ENCODE measurements at regions not wholly inside any gene's neighbourhood (a gene's known extent, or its start where the extent isn't known, plus 50 kb on each side); places are given as distances from the start of the nearest gene placed in this dataset.
"Not testable (repeated sequence)": the region's sequence is repeated elsewhere in the genome, so short reads cannot be mapped to it uniquely, and the experiment has no call there.

DNA sequence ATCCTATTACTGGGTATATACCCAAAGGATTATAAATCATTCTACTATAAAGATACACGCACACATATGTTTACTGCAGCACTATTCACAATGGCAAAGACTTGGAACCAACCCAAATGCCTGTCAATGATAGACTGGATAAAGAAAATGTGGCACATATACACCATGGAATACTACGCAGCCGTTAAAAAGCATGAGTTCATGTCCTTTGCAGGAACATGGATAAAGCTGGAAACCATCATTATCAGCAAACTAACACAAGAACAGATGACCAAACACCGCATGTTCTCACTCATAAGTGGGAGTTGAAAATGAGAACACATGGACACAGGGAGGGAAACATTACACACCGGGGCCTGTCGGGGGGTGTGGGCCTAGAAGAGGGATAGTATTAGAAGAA, 307.4 kb upstream of the TBX18 start:
- DNase-seq = not testable (repeated sequence)

DNA sequence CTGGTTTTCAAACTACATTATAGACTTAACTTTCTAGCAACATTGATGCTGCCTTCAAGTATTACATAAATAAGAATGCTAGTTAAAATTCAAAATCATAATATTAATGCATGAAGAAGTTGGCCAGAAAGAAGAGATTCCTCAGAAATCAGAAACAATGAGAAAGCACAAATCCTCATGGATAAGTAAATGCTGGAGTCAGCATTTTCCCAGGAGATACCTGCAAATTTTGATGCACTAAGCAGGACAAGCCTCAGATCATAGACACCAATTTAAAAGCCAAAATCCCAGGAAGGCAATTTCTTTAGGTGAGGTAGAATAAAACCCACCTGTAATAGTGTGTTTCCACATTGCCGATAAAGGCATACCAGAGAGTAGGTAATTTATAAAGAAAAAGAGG, 305.2 kb upstream of the TBX18 start:
- no peak for DNase-seq

DNA sequence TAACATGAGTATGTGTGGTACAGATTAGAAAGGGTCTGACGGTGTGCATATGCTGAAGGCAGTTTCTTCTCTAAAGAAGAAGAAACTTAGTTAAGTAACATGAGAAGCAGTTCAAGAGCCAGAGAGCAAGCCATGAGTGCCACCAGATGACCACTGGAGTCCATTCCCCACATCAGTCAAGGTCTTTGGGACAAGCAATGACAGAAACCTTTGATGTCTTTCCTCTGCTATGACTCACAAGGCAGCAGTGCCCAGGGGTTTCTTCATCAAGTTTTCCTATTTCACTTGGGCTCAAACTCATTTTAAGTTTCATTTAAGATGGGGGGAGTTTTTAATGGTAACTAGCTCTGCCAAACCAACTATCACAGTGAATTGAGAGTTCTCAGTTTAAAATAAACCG, 303.8 kb upstream of the TBX18 start:
- no peak for DNase-seq

DNA sequence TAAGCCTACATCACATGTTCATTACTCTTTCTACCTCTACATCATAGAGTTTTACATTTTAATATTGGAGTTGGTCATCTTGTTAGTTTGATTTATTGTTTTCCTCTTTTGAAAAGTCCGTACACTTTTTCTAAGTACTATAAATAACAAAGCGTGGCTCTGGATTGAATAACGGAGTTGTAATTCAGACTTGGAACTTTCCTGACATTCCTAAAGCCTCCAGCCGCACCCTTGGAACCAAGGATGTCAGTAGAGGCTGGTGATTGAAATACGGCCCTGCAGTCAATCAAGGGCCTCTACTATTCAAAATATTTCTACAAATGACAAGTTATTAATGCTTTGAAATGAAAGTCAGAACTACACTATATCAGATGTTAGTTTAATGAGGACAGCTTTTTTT, 301.9 kb upstream of the TBX18 start:
- DNase-seq = no peak

DNA sequence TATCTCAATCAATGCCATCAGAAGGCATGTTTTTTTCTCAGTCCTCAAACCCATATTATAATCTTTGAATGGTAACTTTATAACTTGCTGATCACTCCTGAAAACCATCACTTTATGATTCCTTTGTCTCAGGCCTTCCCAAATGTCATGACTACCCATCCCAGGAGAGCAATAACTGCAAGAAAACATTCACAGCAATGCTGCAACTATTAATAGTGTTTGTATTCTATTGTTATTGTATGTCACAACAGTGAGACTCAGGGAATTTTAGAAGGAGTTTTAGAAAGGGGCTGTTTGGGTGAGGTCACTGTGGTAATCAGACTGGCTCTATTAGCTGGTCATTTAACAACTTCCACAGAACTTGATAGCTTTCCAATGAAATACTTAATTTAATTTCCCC, 301.4 kb upstream of the TBX18 start:
- DNase-seq = no peak

DNA sequence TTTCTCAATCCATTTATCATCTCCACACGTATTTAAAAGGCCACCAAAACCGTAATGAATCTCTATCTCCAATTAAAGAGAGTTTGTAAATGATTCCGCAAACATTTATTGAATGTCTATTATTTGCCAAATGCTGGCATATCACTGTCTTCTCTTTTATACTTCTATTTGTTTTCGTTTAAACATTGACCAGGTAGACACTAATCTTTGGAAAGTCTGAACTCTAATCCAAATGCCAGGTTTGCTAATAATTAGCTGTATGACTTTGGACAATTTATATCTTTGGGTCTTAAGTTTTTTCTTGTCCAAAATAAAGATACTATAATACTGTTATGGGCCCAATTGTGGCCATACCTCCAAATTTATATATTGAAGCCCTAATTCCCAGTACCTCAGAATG, 299.2 kb upstream of the TBX18 start:
- no peak for DNase-seq

DNA sequence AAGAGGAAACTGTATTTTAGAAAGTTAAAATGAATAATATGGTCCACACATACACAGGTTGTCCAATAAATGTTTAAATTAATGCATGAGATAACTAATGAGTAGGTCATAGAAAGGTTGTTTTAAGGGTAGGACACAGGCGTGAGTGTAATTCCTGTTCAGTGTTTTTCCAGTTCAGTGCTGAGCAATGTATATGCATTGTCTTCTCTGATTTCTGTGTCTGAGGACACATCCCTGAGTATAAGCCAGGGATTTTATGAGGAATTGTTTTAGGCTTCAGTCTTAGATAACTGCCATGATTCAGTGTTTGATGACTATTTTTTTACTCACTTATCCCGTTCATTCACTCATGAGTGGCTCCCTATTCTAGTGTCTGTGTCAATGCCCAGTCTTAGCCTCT, 298.5 kb upstream of the TBX18 start:
- no peak for DNase-seq

DNA sequence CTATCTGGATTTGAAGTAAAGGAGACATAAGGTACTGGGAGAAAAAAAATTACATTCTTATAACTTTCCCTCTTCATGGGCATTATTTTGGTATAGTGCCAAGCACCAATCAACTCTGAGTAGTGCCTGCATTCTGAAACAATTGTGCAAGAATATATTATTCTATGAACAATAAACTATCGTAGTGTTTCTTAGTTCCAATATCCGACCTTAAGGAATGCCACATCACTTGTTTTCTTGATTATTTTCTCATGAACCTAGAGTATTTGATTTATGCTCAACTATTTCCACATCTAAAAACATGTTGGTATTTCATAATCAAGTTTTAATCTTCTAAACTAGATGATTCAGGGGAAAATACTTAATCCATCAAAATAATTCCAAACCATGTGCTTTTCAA, 294.4 kb upstream of the TBX18 start:
- DNase-seq = no peak

DNA sequence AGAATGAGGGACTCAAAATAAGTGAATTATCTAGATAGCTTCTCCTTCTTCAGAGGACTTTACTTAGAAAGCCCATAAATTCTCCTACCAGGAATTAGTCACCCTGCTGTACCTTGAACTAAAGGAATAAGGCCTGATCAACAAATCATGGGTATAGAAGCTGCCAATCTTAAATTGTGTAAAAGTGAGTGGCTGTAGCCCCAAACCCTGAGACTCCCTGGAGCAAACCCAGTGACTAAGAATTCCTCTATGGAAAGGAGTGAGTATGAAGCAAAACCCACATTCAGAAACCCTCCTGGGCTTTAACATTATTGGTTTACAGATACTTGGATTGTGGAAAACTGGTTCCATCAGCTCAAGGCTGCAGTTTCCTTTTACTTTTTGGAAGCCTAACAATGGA, 285.8 kb upstream of the TBX18 start:
- DNase-seq = no peak

DNA sequence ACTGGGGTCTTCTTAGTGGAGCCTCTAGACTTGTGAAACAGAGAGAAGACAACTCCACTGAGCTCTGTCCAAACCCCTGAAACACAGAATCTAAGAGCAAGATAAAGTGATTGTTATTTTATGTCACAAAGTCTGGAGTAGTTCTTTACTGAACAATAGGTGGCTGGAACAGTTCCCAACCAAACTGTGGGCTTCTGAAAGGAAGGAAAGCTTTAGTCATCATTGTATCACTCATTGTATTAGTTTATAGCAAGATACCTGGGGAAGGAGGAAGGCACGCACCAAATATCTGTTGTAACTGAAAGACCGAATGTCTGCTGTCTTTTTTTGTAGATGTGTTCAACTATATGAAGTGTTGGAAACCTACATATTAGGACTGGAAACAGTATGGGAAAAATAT, 284.9 kb upstream of the TBX18 start:
- no peak for DNase-seq

DNA sequence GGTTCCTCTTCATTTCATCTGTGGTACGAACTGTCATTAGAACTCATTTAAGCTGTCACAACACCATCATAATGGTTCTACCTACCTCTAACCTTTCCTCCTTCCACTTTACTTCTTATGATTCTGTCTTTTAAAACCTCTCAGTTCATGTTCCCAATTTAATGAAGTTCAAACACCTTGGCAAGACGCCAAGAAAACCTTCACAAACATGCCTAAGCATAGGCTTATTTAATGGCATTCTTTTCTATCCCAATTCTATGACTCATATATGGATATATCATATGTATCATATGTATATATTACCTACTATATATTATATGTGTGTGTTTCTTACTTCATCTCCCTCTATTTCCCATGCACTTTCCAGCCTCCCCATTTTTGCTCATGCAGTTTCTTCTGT, 283.4 kb upstream of the TBX18 start:
- DNase-seq = no peak

DNA sequence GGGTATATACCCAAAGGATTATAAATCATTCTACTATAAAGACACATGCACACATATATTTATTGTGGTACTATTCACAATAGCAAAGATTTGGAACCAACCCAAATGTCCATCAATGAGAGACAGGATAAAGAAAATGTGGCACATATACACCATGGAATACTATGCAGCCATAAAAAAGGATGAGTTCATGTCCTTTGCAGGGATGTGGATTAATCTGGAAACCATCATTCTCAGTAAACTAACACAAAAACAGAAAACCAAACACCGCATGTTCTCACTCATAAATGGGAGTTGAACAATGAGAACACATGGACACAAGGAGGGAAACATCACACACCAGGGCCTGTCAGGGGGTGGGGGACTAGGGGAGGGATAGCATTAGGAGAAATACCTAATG, 281.4 kb upstream of the TBX18 start:
- not testable (repeated sequence) for DNase-seq

DNA sequence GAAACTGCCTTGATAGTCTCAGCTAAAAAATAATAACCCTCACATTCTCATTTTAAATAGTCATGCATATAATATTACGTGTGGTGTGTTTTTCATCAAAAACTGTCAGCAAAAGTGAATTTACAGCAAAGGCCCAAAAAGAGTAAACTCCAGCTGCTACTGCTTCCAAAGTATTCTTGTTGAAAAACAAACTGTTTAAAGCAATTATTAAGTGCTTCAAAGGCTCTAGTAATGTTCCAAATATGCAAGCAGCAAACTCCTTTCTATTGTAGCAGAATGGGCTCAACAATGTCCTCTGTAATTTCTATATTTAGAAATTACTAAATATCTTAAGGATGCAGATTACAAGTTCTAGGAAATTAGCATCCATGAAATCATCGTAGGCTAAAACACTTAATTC, 280.0 kb upstream of the TBX18 start:
- DNase-seq = no peak

DNA sequence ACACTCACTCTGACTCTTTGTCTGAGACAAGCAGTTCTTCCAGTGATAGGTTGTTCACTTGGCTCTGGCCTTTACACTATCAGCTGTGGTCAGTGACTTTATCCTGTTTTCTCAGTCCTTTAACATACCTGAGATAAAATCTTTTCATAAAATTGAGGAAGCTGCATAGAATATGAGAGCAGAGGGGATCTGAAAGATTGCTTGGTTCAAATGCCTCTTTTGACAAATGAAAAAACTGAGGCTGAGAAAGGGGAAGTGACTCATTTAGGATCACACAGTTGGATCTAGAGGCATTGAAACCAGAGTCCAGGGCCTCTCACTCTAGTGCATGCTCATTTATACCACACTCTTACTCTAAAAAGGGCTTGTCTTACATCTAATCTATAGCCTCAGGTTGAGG, 277.0 kb upstream of the TBX18 start:
- no peak for DNase-seq

DNA sequence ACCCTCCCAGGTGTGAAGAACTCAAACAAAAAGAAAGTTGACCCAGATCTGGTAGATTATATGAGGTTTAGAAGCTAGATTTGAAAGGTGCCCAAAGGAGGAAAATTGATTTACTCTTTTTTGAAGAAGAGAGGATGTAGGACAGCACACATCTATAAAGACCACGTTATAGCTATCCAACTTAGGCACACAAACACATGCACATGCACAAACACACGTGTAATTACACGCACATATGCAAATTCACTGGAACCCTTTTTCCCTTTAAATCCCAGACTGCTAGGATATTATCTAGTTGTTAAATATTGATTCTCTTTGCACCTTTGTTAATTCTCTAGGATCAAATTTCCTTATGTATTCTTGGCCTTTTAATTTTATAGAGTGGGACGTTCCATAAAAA, 272.8 kb upstream of the TBX18 start:
- no peak for DNase-seq

DNA sequence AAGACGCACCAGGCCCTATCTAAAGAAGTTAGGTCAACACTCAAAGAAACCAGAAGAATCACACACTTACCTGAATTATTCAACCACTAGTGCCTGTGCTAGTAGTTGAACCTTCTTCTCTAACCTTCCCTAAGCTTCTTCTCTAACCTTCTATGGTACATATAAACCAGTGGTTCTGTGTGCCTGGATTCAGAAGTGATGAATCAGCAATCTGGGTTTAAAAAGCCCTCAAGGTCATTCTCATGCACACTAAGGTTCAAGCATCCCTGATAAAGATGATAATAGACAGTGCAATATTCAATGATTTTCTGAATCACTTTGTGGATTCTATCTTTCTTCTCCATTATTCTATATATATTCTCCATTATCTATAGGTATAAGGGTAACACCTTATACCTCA, 271.4 kb upstream of the TBX18 start:
- no peak for DNase-seq

DNA sequence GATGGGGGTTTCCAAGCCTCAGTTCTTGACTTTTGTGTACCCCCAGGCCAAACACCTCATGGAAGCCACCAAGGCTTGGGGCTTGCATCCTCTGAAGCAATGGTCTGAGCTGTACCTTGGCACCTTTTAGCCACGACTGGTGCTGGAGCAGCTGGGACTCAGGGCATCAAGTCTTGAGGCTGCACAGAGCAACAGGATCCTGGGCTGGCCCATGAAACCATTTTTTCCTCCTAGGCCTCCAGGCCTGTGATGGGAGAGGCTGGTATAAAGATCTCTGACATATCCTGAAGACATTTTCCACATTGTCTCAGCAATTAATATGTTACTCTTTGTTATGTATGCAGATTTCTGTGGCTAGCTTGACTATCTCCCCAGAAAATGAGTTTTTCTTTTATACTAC, 269.1 kb upstream of the TBX18 start:
- no peak for DNase-seq

DNA sequence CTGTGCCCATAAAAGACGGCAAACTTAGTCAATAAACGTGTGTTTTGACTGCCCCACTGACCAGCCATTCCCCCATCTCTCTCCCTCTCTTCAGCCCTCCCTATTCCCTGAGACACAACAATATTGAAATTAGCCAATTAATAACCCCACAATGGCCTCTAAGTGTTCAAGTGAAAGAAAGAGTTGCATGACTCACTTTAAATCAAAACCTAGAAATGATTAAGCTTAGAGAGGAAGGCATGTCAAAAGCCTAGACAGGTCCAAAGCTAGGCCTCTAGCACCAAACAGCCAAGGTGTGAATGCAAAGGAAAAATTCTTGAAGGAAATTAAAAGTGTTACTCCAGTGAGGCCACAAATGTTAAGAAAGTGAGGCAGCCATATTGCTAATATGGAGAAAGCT, 261.6 kb upstream of the TBX18 start:
- no peak for DNase-seq

DNA sequence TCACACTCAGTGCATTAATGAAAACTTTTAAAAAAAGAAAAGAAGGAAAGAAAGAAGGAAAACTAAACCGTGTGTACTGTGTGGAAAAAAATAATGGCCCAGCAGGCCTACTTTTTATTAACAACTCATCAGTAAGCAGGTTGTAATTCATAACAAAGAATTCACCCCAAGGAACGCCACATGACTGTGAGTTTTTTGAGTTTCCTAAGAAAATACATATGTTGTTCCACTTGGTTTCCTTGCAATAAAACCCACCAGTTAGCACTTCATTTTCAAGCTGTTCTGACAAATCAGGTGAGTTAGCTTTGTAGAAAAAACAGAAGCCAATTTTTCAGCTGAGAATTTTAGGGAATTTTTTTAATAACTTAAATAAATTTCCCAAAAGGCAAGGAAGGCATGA, 259.3 kb upstream of the TBX18 start:
- no peak for DNase-seq

DNA sequence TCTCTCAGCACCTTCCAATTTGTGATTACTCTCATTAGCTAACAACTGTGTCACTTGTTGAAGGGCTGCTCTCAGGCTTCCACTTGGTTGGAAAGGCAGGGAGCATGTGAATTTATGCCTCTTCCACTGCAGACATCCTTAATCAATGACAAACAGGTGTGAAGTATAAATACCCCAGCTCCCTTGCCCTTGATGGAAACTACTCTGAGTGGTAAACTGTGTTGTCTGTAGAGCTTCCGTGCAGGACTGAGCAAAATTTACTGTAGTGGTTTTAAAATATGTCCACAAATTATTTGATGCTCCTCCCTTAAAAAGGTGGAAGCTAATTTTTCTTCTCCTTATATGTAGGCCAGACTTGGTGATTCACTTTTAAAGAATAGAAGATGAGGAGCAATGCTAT, 253.0 kb upstream of the TBX18 start:
- no peak for DNase-seq

DNA sequence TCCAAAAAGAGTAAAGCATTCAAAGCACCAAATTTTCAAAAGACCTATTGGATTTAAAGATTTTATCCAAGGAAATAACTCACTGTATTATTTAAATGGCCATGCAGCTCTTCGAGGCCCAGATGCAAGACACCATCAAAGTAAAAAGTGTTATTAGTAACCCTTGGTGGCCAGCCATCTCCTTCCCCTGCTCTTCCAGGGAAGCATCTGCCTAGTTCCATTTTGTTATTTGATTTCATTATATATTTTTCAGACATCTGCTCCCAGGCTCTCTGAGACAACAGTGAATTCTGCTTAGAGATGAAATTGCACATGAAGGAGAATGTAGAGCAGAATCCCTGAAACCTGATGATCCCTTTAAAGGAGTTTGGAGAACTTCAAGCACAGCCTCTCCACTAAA, 252.3 kb upstream of the TBX18 start:
- DNase-seq = no peak

DNA sequence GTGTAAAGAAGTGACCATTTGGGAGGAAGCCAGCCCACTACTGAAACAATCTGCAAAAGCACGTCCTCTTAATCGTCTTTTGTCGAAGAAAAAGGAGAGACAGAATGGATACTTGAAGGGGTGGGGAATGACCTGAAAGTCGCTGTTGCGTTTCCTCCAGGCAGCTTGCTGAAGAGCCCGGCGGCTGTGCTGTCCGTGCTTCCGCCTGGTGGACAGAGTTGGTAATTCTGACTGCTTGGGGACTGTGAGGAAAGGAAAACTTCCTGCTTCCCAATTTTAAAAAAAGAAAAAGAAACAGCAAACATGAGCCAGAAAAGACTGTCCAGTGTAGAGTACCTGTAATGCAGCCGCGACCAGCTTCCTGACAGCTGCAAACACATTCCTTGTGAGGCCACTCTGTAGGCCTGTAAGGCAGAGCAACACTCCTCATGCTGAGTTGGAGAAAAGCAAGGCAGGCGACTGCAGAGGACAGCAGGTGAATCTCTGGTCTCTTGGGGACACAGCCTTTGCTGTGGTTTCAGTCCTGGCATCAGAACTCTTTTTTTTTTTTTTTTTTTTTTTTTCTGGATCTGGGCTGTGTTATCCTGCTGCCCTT, 251.1 kb upstream of the TBX18 start:
- DNase-seq = no peak

DNA sequence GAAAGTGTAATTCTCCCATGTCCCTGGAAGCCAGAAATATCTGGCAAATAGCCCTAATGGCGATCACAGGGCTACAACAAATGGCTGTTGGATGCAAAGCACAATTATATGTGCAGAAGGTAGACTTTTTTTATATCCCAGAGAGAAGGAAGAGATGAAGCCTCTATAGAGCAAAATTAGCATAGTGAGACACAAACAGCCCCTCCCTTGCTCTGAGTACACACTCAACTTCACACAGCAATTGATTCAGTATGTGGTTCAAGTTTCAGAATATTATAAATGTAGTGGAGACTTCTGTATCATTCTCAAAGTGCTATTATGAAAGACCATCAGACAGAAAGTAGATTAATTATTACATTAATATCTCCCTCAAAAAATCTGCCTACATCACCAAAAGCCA, 246.5 kb upstream of the TBX18 start:
- DNase-seq = no peak

DNA sequence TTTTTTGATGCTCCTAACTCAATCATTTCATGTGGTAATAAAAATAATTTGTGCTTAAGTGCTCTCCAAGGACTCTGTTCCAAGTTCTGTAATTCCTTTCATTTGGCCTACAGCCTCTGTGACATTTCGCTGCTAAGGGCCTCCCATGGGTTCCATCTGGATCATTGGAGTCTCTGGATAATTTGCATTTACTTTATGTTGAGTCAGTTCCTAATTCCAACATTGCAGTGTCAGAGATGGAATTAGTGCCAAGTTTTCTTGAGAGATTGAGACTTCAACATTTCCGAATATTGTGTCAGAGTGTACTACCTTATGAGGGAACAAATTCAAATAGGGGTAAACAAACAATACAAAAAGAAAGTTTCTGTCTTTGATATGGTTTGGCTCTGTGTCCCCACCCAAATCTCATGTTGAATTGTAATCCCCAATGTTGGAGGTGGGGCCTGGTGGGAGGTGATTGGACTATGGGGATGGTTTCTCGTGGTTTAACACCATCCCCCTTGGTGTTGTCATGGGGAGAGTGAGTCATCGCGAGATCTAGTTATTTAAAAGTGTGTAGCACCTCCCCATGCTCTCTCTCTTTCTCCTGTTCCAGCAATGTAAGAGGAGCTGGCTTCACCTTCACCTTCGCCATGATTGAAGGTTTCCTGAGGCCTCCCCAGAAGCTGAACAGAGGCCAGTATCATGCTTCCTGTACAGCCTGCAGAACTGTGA, 244.1 kb upstream of the TBX18 start:
- DNase-seq = no peak

DNA sequence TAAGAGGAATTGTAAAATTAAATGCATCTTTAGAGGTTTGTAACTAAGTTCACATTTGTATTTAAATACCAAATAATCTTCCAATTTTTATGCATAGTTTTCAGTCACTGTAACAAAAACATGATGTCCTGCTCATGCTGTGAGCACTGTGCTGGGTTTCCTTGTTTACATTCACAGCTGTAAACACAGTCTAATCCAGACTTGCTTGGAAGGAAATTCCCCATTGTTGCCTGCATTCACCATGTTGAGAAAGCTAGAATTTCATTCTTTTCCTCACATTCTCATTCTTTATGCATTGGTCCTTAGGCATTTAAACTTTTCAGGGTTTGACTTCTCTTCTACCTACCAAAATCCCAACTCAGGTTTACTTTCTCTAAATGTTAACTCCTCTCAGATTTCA, 242.0 kb upstream of the TBX18 start:
- DNase-seq = no peak

All from NCI-H446 treated with DMSO at 0.1 percent for 48 hours (cell line).